ENCODE measurements at regions not wholly inside any gene's neighbourhood (a gene's known extent, or its start where the extent isn't known, plus 50 kb on each side); places are given as distances from the start of the nearest gene placed in this dataset.

DNA sequence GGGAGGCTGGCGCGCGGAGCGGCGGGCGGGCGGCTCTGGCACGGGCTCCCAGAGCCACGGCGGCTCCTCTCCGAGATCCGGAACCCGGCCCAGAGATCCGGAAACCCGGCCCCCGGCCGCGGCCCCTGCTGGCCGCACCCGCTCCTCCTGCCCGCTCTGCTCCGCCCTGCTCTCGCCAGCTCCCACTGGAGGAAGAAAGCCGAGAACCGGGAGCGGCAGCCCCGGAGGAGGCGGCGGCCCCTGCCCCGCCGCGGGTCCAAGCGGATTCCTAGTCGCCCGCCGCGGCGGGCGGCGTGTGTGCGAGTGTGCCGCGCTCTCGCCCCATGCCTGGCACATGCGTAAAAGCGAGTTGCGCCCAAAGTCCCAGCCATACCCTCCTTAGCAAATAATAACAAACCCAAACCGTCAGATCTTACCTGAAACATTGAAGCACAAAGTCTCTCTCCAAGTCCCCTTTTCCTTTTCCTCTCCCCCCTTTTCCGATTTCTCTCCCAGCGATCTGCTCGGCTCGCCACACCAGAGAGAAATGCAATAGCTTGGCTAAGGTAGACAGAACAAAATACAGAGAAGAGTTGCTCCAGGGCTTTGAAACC, 108.7 kb upstream of the KCTD1 start:
- H3K27ac ChIP-seq (ENCODE audit: low read depth, low read length), result peak overlapping the region; percentile 72
- 0 to 2% (median 1%) methylated on average over 29 to 52 of the region's 52 CpGs for WGBS, 3 donors

DNA sequence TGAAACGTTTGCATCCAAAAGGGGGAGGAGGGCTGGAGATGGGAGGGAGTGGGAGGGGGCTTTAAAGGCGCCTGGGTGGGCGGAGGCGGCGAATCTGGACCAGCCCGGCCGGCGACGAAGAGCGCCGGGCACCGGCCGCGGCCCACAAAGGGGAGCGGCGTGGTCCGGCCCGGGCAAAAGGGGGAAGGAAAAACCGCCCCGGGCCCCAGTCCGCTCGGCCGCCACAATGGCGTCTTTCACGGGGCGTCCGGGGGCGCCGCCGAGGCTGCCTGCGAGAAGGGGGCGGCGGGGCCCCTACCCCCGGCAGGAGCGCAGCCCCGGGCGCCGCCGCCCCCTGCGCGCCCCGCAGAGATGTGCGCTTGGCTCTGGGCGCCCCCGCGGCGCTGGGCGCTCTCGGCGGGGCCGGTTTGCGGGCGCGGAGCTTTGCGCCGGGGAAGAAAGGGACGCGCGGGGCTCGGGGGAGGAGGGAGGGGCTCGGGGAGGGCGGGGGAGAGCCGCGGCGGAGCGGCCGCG, 108.1 kb upstream of the KCTD1 start:
- H3K27ac ChIP-seq (ENCODE audit: low read depth, low read length), result peak overlapping the region; percentile 72
- 0 to 1% (median 0%) methylated on average over 33 to 67 of the region's 68 CpGs for WGBS, 3 donors

- peak overlapping the region; percentile 72 for H3K27ac ChIP-seq (ENCODE audit: low read depth, low read length)
- WGBS, 3 donors, result 1% methylated on average over 57 to 58 of the region's 58 CpGs
These were observed 107.4 kb upstream of the KCTD1 start for GRCh38 chr18:26655525-26656430.

- WGBS, 3 donors, result 13 to 18% (median 14%) methylated on average over 12 of the region's 12 CpGs
- no peak overlapping the region for H3K27ac ChIP-seq (ENCODE audit: low read depth, low read length)
These were observed 106.5 kb upstream of the KCTD1 start for GRCh38 chr18:26654616-26655524.

GRCh38 chr18:26653943-26654615, 105.7 kb upstream of the KCTD1 start:
- 52 to 56% (median 53%) methylated on average over 5 of the region's 5 CpGs for WGBS, 3 donors
- H3K27ac ChIP-seq (ENCODE audit: low read depth, low read length), result no peak overlapping the region

- H3K27ac ChIP-seq (ENCODE audit: low read depth, low read length), result no peak overlapping the region
- 92 to 98% (median 93%) methylated on average over 6 of the region's 6 CpGs for WGBS, 3 donors
These were observed 104.1 kb upstream of the KCTD1 start for GRCh38 chr18:26652501-26652900.

DNA sequence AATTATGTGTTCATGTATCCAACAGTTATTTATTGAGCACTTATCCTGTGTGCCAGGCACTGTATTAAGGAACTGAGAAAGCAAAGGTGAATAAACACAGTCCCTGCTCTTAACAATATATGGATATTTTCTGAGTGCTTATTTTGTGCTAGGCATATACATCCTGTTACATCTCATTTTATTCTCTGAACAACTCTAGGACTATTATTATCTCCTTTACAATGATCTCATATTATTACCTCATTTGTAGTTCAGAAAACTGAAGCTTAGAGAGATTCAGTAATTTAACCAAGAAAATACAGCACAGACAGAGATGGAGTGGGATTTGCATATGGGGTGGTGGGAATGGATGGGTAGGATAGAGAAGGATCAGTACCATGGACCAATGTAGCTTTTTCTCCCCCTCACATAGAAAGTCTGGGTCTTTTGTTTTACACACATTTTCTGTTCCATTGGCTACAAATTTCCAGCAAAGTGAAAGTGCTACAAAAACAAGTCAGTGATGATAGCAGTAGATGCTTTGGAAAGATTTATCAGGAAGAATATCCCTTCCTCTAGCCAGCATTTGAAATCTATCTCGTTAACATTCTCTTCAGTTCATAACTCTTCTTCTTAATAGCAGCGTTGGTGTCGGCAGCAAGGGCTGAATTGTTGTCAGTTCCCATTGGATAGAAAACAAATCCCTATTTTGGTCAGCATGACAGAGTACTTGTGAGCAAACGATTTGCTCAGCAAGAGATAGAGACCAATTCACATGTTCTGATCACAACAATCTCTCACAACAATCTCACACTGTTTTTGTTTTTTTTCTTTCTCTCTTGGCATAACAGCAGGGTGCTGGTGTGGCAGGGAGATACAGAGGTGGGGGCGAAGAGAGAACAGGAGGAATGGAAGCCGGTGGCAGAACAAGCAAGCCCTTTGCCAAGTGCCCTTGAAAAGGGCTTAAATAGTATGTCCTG, 102.2 kb upstream of the KCTD1 start:
- 43 to 58% (median 52%) methylated on average over 6 of the region's 6 CpGs for WGBS, 3 donors
- H3K27ac ChIP-seq (ENCODE audit: low read depth, low read length), result no peak overlapping the region

DNA sequence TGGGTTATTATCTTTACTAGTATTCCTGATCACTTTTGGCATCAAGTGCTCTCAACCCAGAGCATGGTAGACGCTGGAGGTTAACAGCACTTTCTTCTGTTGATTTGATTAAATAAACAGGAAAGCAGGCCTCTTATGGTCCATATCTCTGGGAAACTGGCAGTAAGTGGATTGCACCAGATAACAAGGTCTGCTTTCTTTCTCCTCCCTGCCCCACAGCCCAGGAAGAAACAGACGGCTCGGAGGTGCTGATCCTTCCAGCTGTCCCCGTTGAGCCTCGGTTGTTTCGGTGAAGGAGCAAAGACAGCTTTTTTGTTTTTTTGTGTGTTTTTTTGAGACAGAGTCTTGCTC, 100.8 kb upstream of the KCTD1 start:
- 63 to 64% (median 63%) methylated on average over 6 of the region's 6 CpGs for WGBS, 3 donors
- no peak overlapping the region for H3K27ac ChIP-seq (ENCODE audit: low read depth, low read length)

DNA sequence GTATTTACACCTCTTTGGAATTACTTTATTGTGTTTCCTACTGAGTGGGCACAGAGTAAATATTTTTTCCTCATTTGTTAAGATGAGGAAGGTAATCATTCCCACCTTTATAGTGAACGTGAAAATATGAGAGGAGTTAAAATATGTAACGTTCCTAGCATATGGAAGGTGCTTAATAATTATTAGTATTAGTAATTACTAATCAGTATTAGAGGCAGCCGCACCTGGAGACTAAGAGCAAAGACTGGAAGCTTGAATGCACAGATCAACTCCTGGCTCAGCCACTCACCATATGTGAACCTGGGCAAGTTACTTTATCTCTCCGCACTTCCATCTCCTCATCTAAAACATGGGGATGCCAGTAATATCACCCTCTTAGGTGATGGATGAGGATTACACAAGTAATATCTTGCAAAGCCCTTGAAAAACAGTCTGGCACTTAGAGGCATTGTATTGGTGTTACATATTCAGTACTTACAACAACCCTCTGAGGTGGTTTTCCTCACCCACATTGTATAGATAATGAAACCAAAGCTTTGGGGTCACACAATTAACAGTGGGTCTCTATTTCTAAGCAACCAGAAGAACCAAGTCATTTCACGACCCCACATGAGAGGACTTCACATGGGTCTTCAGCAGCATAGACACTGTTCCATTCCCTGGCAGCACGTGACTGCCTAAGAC, 100.3 kb upstream of the KCTD1 start:
- H3K27ac ChIP-seq (ENCODE audit: low read depth, low read length), result no peak overlapping the region
- 83 to 86% (median 84%) methylated on average over 6 of the region's 6 CpGs for WGBS, 3 donors

DNA sequence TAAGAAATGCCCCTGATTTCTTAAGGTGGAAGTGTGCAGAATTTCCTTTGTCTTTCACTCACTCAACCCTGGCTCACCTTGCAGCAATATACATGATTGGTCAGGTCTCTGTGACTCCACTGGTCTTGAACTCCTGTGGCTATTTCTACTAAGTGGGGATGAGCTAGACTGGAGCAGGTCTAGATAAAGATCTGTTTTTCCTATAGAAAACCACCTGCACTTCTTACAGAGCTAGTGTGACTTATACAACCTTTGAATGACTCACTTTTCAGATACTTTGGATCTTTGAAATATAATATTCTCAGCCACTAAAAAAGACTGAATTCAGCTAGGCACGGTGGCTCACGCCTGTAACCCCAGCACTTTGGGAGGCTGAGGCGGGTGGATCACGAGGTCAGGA, 98.5 kb upstream of the KCTD1 start:
- H3K27ac ChIP-seq (ENCODE audit: low read depth, low read length), result no peak overlapping the region
- 83 to 96% (median 93%) methylated on average over 4 of the region's 4 CpGs for WGBS, 3 donors

GRCh38 chr18:26642440-26643348, 94.3 kb upstream of the KCTD1 start:
- WGBS, 3 donors, result 66 to 86% (median 66%) methylated on average over 14 of the region's 14 CpGs

DNA sequence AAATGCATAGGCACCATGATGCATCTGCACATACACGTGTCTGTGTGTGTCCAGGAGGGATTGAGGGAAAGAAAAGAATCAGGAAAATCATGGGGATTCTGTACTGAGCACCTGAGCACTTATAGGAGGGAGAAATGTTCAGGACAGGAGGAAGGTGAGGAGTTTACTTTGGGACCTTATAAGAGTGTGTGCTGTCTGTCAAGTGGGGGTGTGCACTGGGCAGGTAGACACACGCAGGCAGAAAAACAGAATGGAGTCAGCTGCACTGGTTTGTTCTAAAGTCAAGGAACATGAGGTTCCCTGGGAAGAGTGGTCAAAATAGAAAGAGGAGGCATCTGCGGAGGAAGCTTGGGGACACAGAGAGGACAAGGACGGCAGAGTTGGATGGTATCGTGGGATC, 92.2 kb upstream of the KCTD1 start:
- WGBS, 3 donors, result 84 to 92% (median 90%) methylated on average over 5 of the region's 5 CpGs
- H3K27ac ChIP-seq (ENCODE audit: low read depth, low read length), result no peak overlapping the region

More at GRCh38 chr18:26642440-26643348, 94.3 kb upstream of the KCTD1 start:
- H3K27ac ChIP-seq (ENCODE audit: low read depth, low read length), result no peak overlapping the region

DNA sequence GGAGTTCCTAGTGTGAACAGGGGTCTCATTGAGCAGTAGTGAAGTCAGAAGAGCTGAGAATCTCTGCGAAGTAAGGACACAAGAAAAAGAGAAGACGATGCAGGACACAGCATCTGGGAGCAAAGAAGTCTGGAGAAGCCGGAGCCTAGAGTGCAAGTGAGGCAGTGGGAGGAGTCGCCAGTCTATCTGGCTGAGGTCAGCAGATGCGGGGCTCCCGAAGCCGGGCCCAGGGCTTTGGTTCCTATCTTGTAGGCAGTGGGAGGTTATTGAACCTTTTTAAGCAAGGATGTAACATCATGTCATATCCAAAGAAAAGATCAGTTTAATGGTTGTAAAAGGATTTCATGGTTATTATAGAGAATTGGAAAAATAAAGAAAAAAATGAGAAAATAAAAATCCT, 90.8 kb upstream of the KCTD1 start:
- no peak overlapping the region for H3K27ac ChIP-seq (ENCODE audit: low read depth, low read length)
- WGBS, 3 donors, result 88 to 93% (median 91%) methylated on average over 7 of the region's 7 CpGs

- WGBS, 3 donors, result 86 to 94% (median 92%) methylated on average over 2 of the region's 2 CpGs
- H3K27ac ChIP-seq (ENCODE audit: low read depth, low read length), result no peak overlapping the region
These were observed 89.6 kb upstream of the KCTD1 start for GRCh38 chr18:26637983-26638382.

DNA sequence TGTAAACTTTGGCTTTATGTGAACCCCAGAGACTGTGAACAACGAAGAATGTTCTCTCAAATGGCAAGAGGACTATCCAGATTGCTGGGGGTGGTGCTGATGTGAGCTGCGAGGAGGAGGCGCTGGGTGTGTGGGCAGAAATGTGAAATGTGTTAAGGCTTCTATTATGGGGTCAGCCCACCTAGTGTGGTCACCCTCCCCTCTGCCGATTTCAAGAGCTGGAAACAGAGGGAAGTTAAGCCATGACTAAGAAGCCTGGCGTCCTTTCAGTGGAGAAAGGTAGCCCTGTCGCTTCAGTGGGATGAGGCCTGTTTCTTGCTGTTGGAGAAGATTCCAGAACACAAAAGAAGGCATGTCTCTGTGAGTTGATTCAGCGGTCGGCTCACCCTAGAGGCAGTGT, 89.0 kb upstream of the KCTD1 start:
- no peak overlapping the region for H3K27ac ChIP-seq (ENCODE audit: low read depth, low read length)
- 65 to 74% (median 71%) methylated on average over 8 of the region's 8 CpGs for WGBS, 3 donors

DNA sequence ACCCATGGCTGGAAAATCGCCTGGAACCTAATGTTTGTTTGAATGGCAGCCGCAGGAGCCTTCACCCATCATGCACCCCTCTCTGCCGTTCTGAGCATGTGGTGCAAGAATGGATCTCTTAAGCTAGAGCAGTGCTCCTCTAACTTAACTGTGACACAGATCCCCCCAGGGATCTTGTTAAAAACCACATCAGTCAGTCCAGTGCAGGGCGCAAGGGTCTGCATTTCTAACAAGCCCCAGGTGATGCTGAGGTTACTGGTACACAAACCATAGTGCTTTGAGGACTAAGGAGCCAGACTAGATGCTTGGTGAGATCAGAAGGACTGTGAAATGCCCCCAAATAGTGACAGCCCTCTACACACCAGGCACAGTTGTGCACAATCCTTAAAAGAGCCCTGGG, 87.1 kb upstream of the KCTD1 start:
- H3K27ac ChIP-seq (ENCODE audit: low read depth, low read length), result no peak overlapping the region
- 84 to 96% (median 90%) methylated on average over 4 of the region's 4 CpGs for WGBS, 3 donors
